ENCODE measurements at regions not wholly inside any gene's neighbourhood (a gene's known extent, or its start where the extent isn't known, plus 50 kb on each side); places are given as distances from the start of the nearest gene placed in this dataset.
"Not testable (repeated sequence)": the region's sequence is repeated elsewhere in the genome, so short reads cannot be mapped to it uniquely, and the experiment has no call there.

DNA sequence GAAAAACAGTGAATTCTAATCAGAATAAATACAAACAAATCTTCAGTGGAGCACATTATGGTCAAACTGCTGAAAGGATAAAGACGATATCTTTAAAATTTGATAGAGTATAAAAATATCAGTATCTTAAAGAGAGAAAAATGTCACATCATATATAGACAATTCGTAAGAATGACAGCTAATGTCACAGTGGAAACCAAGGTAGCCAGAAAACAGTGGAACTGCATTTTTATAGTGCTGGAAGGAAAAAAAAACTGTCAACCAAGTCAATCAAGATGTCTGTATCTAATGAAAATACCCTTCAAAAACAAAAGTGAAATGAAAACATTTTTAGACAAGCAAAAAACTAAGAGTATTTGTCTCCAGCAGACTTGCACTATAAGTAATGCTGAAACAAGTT is 73.4 kb upstream of the HMGXB4 start:
- no peak for DNase-seq (ENCODE audit: low read depth)

- no peak for DNase-seq (ENCODE audit: low read depth)
These were observed 70.8 kb upstream of the HMGXB4 start for GRCh38 chr22:35186492-35186891.

- not testable (repeated sequence) for DNase-seq (ENCODE audit: low read depth)
These were observed 68.4 kb upstream of the HMGXB4 start for GRCh38 chr22:35188930-35189329.

- DNase-seq (ENCODE audit: low read depth), result no peak
These were observed 67.7 kb upstream of the HMGXB4 start for GRCh38 chr22:35189559-35189958.

DNA sequence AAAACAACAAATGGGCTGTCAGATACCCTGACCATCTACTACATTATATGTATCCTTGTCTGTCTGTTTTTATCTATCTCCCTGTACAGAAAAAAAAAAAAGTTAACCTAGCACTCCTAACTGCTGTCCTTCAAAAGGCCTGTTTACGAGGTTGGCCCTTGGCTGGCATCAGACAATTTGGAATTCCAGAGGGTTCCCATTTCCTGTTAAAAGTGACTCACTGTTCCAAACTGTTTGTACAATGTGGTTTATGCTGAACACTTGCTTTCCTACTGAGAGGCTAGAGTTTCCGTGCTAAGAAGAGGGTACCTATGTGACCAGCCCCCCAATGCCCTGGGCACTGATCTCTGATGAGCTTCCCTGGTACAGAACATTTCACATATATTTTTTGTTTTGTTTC is 65.9 kb upstream of the HMGXB4 start:
- no peak for DNase-seq (ENCODE audit: low read depth)

- no peak for DNase-seq (ENCODE audit: low read depth)
These were observed 65.0 kb upstream of the HMGXB4 start for GRCh38 chr22:35192129-35192918.

DNA sequence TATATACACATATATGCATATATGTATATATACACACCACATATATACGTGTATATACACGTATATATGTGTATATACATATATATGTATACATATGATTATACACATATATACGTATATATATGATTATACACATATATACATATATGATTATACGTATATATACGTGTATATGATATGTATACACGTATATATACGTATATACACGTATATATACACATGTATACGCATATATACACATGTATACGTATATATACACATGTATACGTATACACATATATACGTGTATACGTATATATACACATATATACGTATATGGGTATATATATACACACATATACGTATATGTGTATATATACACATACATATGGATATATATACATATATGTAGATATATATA is 62.1 kb upstream of the HMGXB4 start:
- no peak for DNase-seq (ENCODE audit: low read depth)

GRCh38 chr22:35195821-35196220 is 61.5 kb upstream of the HMGXB4 start:
- DNase-seq (ENCODE audit: low read depth), result no peak

- DNase-seq (ENCODE audit: low read depth), result no peak
These were observed 60.2 kb upstream of the HMGXB4 start for GRCh38 chr22:35197071-35197470.

GRCh38 chr22:35197886-35198285 is 59.4 kb upstream of the HMGXB4 start:
- DNase-seq (ENCODE audit: low read depth), result no peak

- no peak for DNase-seq (ENCODE audit: low read depth)
These were observed 58.6 kb upstream of the HMGXB4 start for GRCh38 chr22:35198738-35199137.

- no peak for DNase-seq (ENCODE audit: low read depth)
These were observed 54.9 kb upstream of the HMGXB4 start for GRCh38 chr22:35202376-35202775.

DNA sequence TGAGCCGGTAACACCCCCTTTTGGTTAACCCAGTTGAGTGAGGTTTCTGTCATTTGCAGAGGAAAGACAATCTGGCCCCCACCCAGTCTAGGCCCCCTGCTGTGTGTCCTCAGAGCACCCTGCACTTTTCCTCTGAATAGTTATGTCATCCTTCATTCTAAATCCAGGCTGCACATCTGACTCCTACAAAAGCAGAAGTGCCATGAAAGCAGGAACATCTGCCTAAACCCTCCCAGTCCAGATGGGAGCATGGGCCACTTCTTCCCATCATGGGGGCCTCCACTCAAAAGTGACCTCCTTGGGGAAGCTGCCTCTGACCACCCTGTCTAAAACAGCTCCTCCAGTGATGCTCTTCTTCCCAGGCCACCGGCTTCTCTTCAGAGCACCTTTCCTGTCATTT is 53.7 kb upstream of the HMGXB4 start:
- DNase-seq (ENCODE audit: low read depth), result no peak

DNA sequence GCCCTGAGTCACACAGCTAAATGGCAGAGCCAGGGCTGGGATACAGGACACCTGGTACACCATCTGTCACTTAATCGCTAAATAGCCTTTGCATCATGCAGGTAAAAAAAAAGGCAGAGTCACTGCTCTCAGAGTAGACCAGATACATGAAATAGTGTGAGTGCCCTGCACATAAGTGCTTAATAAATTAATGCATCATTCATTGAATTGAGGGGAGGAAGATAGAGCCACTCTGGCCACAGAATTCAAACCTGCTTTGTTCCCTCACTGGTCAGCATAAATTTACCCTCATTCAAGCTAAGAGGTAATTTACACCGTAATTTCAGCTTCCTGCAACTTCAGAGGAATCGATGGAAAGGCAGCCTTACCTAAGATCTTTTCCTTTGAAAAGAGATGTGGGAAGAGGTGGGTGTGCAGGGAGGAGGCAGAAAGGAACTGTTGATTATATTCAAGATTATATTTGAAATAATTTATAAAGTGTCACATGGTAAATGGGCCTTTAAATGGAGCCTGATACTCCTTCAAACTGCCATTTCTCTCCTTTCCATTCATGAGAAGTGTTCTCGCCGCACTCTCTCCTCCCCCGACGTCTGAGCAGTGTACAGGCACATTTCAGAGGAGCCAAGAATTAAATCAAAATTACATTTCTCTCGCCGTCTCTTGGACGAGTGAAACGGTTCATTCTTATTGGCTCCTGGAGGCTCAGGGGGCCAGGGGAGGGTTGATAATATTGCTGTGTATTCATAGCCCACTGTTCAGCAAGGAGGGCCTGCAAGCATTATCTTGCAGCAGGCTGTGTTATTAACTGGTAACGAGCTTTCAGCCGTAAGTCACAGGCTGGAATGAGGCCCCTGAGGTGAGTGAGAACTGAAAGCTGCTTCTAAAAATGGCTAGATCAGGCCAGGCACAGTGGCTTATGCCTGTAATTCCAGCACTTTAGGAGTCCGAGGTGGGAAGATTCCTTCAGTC is 52.2 kb upstream of the HMGXB4 start:
- DNase-seq (ENCODE audit: low read depth), result no peak

- no peak for DNase-seq (ENCODE audit: low read depth)
These were observed 51.3 kb upstream of the HMGXB4 start for GRCh38 chr22:35205961-35206360.

DNA sequence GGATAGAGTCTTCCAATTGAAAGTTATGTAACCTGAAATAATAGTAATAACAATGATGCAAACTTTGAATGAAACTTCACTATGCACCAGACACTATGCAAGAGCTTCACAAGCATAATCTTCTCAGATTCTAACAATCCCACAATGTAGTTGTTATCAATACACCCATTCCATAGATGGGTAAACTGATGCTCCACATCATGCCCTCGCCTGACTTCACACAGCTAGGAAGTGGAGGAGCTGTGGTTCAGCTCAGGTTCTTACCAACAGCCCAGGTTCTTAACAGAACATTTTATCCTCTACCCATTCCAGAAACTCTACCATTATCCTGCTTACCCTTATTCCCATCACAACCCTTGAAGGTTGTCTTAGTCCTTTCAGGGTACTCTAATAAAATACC is 50.4 kb upstream of the HMGXB4 start:
- no peak for DNase-seq (ENCODE audit: low read depth)

Data from stimulated activated CD8-positive, alpha-beta memory T cell treated with anti-CD3 and anti-CD28 coated beads, Interleukin-7, amount 100 ng/mL, for 24 hours (primary cell).